ENCODE measurements at regions not wholly inside any gene's neighbourhood (a gene's known extent, or its start where the extent isn't known, plus 50 kb on each side); places are given as distances from the start of the nearest gene placed in this dataset.
"Not testable (repeated sequence)": the region's sequence is repeated elsewhere in the genome, so short reads cannot be mapped to it uniquely, and the experiment has no call there.

DNA sequence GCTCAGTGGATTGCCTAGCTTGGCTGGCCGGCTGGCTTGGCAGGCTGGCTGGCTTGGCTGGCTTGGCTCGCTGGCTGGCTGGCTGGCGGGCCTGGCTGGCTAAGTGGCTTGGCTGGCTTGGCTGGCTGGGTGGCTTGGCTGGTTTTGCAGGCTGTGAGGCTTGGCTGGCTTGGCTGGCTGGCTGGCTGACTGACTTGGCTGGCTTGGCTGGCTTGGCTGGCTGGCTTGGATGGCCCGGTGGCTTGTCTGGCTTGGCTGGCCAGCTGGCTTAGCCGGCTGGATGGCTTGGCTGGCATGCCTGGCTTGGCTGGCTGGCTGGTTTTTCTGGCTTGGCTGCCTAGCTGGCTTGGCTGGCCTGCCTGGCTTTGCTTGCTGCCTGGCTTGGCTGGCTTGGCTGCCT, 2831.4 kb downstream of the RPIA start:
- H3K4me1 ChIP-seq (replicated peaks); H3K27me3 ChIP-seq (replicated peaks); H3K4me3 ChIP-seq; DNase-seq (ENCODE audit: low read depth in 1 of 2, low spot score in 2 of 2); H3K27ac ChIP-seq; H3K36me3 ChIP-seq; H3K9me3 ChIP-seq (replicated peaks): not testable (repeated sequence)

DNA sequence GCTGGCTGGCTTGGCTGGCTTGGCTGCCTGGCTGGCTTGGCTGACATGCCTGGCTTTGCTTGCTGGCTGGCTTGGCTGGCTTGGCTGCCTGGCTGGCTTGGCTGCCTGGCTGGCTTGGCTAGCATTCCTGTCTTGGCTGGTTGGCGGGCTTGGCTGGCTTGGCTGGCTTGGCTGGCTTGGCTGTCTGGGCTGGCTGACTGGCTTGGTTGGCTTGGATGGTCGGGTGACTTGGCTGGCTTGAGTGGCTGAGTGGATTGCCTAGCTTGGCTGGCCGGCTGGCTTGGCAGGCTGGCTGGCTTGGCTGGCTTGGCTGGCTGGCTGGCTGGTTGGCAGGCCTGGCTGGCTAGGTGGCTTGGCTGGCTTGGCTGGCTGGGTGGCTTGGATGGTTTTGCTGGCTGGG, 2832.3 kb downstream of the RPIA start:
- H3K4me3 ChIP-seq; H3K27ac ChIP-seq; H3K27me3 ChIP-seq (replicated peaks); H3K9me3 ChIP-seq (replicated peaks); H3K4me1 ChIP-seq (replicated peaks); DNase-seq (ENCODE audit: low read depth in 1 of 2, low spot score in 2 of 2); H3K36me3 ChIP-seq: not testable (repeated sequence)

DNA sequence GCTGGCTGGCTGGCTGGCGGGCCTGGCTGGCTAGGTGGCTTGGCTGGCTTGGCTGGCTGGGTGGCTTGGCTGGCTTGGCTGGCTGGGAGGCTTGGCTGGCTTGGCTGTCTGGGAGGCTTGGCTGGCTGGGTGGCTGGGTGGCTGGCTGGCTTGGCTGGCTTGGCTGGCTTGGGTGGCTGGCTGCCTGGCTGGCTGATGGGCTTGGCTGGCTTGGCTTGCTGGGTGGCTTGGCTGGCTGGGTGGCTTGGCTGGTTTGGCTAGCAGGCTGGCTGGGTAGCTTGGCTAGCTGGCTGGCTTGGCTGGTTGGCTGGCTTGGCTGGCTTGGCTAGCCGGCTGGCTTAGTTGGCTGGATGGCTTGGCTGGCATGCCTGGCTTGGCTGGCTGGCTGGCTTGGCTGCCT, 2834.1 kb downstream of the RPIA start:
- not testable (repeated sequence) for H3K27ac ChIP-seq; H3K4me1 ChIP-seq (replicated peaks); H3K9me3 ChIP-seq (replicated peaks); H3K4me3 ChIP-seq; H3K27me3 ChIP-seq (replicated peaks); H3K36me3 ChIP-seq; DNase-seq (ENCODE audit: low read depth in 1 of 2, low spot score in 2 of 2)

DNA sequence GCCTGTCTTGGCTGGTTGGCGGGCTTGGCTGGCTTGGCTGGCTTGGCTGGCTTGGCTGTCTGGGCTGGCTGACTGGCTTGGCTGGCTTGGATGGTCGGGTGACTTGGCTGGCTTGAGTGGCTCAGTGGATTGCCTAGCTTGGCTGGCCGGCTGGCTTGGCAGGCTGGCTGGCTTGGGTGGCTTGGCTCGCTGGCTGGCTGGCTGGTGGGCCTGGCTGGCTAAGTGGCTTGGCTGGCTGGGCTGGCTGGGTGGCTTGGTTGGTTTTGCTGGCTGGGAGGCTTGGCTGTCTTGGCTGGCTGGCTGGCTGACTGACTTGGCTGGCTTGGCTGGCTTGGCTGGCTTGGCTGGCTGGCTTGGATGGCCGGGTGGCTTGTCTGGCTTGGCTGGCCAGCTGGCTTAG, 2834.6 kb downstream of the RPIA start:
- not testable (repeated sequence) for H3K4me1 ChIP-seq (replicated peaks); H3K36me3 ChIP-seq; DNase-seq (ENCODE audit: low read depth in 1 of 2, low spot score in 2 of 2); H3K27ac ChIP-seq; H3K9me3 ChIP-seq (replicated peaks); H3K27me3 ChIP-seq (replicated peaks); H3K4me3 ChIP-seq

DNA sequence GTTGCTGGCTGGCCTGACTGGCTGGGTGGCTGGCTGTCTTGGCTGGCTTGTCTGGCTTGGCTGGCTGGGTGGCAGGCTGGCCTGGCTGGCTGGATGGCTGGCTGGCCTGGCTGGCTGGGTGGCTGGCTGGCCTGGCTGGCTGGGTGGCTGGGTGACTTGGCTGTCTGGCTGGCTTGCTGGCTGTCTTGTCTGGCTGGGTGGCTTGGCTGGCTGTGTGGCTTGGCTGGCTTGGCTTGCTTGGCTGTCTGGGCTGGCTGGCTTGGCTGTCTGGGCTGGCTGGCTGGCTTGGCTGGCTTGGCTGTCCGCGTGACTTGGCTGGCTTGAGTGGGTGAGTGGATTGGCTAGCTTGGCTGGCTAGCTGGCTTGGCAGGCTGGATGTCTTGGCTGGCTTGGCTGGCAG, 2835.6 kb downstream of the RPIA start:
- not testable (repeated sequence) for H3K4me3 ChIP-seq; H3K27ac ChIP-seq; H3K4me1 ChIP-seq (replicated peaks); H3K27me3 ChIP-seq (replicated peaks); H3K36me3 ChIP-seq; H3K9me3 ChIP-seq (replicated peaks)
- peak in 1 of 2 experiments; percentile 40 for DNase-seq (ENCODE audit: low read depth in 1 of 2, low spot score in 2 of 2)

DNA sequence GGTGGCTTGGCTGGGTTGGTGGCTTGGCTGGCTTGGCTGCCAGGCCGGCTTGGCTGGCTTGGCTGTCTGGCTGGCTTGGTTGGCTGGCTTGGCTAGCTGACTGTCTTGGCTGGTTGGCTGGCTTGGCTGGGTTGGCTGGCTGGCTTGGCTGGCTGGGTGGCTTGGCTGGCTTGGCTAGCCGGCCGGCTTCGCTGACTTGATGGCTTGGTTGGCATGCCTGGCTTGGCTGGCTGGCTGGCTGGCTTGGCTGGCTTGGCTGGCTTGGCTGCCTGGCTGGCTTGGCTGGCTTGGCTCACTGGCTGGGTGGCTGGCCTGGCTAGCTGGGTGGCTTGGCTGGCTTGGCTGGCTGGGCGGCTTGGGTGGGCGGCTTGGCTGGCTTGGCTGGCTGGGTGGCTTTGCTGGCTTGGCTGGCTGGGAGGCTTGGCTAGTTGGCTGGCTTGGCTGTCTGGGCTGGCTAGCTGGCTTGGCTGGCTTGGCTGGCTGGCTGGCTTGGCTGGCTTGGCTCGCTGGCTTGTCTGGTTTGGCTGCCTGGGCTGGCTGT, 2836.1 kb downstream of the RPIA start:
- H3K4me1 ChIP-seq (replicated peaks); H3K27ac ChIP-seq; H3K27me3 ChIP-seq (replicated peaks); H3K4me3 ChIP-seq; H3K9me3 ChIP-seq (replicated peaks); H3K36me3 ChIP-seq: not testable (repeated sequence)
- DNase-seq (ENCODE audit: low read depth in 1 of 2, low spot score in 2 of 2), result peak in 1 of 2 experiments; percentile 41

DNA sequence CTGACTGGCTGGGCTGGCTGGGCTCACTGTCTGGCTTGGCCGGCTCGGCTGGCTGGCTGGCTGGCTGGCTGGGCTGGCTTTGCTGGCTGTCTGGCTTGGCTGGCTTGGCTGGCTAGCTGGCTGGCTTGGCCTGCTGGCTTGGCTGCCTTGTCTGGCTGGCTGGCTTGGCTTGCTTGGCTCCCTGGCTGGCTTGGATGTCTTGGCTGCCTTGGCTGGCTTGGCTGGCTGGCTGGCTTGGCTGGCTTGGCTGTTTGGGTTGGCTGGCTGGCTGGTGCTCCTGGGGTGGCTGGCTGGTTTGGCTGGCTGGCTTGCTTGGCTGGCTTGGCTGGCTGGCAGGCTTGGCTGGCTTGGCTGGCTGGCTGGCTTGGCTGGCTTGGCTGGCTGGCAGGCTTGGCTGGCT, 2836.9 kb downstream of the RPIA start:
- H3K4me1 ChIP-seq (replicated peaks); H3K9me3 ChIP-seq (replicated peaks); H3K27ac ChIP-seq; H3K27me3 ChIP-seq (replicated peaks); H3K36me3 ChIP-seq; DNase-seq (ENCODE audit: low read depth in 1 of 2, low spot score in 2 of 2); H3K4me3 ChIP-seq: not testable (repeated sequence)

DNA sequence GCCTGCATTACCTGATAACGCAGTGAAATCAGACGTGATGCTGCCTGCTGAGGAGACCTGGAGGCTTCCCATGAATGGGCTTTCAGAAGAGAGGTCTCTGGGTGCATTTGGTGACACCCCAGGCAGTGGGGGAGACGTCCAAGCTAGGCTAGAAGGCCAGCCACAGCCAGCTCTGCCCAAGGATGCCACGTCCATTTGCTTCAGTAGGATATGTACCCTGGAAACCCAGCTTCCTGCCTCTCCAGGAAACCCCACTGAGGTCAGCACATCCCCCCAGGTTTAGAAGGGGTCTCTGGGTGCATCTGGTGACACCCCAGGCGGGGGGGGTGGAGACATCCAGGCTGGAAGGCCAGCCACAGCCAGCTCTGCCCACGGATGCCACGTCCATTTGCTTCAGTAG, 2844.6 kb downstream of the RPIA start:
- not testable (repeated sequence) for H3K27me3 ChIP-seq (replicated peaks); H3K27ac ChIP-seq; DNase-seq (ENCODE audit: low read depth in 1 of 2, low spot score in 2 of 2); H3K4me3 ChIP-seq; H3K4me1 ChIP-seq (replicated peaks); H3K36me3 ChIP-seq; H3K9me3 ChIP-seq (replicated peaks)

DNA sequence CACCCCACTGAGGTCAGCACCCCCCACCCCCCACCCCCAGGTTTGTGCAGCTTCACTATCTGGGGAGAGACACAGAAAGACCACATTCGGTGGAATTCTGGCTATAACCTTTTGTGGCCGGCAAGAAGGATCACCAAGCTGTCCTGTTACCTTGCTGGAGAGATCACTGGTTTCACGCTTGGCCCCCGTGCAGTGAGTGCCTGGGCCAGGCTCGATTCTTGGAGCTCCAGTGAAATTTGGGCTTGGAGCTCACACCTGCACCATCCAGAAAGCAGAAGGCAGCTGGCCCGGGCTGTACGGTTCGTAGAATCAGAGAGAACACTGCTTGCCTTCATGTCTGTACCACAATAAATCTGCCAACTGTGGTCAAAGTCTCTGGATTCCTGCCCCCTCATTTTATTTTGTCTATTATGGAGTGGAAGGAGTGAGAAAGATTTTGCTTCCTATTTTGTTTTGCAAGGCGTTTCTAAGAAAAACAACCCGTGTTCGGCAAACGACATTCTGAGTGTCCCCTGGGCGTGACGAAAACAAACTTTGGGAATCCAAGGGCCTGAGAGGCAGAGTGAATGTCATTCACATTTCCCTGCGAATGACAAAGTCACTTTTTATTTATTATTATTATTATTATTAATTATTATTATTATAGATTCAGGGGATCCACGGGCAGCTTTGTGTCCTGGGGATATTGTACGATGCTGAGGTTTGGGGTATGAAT, 2845.2 kb downstream of the RPIA start:
- not testable (repeated sequence) for H3K27me3 ChIP-seq (replicated peaks)

DNA sequence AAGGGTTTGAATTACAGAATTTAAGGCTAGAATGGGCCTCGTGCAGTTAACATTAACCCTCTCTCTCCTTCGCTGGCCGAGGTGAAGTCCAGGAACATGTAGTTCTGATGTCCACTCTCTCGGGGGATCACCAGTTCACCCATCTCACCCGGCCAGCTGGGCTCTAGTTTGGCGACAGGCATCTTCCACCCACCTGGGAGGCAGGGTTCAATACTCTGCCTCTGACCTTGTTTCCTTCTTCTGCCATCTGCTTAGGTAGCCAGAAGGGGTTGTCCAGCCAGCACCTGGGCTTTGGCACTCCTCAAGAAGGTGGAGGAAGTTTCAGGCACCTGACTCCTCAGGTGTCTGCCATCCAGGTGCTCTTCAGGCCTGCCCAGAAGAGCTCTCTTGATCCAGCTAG, 2857.8 kb downstream of the RPIA start:
- not testable (repeated sequence) for H3K4me1 ChIP-seq (replicated peaks); H3K4me3 ChIP-seq; DNase-seq (ENCODE audit: low read depth in 1 of 2, low spot score in 2 of 2); H3K27ac ChIP-seq; H3K9me3 ChIP-seq (replicated peaks); H3K27me3 ChIP-seq (replicated peaks); H3K36me3 ChIP-seq

More for the DNA sequence above, 2845.2 kb downstream of the RPIA start:
- not testable (repeated sequence) for H3K4me3 ChIP-seq; H3K9me3 ChIP-seq (replicated peaks); H3K4me1 ChIP-seq (replicated peaks); H3K27ac ChIP-seq; H3K36me3 ChIP-seq; DNase-seq (ENCODE audit: low read depth in 1 of 2, low spot score in 2 of 2)

DNA sequence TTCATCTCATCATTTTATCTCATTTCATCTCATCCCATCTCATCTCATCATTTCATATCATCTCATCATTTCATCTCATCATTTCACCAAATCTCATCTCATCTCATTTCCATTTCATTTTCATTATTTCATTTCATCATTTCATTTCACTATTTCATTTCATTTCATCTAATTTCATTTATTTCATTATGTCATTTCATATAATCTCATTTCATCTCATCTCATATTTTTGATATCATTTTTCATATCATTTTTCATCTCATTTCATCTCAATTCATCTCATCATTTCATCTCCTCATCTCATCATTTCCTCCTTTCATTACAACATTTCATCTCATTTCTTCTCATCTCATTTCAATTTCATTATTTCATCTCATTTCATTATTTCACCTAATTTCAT, 2866.8 kb downstream of the RPIA start:
- not testable (repeated sequence) for H3K4me3 ChIP-seq; H3K36me3 ChIP-seq; H3K27ac ChIP-seq; H3K9me3 ChIP-seq (replicated peaks); DNase-seq (ENCODE audit: low read depth in 1 of 2, low spot score in 2 of 2); H3K4me1 ChIP-seq (replicated peaks); H3K27me3 ChIP-seq (replicated peaks)

DNA sequence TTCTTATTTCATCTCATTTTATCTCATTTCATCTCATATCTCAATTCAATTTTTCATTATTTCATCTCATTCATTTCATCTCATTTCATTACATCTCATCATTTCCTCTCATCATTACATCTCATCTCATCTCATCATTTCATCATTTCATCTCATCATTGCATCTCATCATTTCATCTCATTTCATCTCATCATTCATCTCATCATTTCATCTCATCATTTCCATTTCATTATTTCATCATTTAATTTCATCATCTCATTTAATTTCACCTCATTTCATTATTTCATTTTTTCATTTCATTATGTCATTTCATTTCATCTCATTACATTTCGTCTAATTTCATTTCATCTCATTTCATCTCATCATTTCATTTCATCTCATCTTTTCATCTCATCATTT, 2867.8 kb downstream of the RPIA start:
- H3K4me3 ChIP-seq; H3K9me3 ChIP-seq (replicated peaks); H3K4me1 ChIP-seq (replicated peaks); H3K36me3 ChIP-seq; H3K27me3 ChIP-seq (replicated peaks); DNase-seq (ENCODE audit: low read depth in 1 of 2, low spot score in 2 of 2); H3K27ac ChIP-seq: not testable (repeated sequence)

DNA sequence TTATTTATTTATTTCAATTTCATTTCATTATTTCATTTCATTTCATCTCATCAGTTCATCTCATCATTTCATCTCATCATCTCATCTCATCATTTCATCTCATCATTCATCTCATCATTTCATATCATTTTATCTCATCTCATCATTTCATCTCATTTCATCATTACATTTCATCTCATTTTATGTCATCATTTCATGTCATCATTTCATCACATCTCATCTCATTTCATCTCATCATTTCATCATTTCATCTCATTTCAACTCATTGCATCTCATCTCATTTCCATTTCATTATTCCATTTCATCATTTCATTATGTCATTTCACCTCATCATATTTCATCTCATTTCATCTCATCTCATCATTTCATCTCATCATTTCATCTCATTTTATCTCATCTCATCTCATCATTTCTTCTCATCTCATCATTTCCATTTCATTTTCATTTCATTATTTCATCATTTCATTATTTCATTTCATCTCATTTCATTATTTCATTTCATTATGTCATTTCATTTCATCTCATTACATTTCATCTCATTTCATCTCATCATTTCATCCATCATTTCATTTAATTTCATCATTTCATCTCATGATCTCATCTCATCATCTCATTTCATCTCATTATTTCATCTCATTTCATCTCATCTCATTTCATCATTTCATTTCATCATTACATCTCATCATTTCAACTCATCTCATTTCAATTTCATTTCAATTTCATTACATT, 2868.6 kb downstream of the RPIA start:
- not testable (repeated sequence) for DNase-seq (ENCODE audit: low read depth in 1 of 2, low spot score in 2 of 2); H3K9me3 ChIP-seq (replicated peaks); H3K4me1 ChIP-seq (replicated peaks); H3K4me3 ChIP-seq; H3K27ac ChIP-seq; H3K36me3 ChIP-seq; H3K27me3 ChIP-seq (replicated peaks)

DNA sequence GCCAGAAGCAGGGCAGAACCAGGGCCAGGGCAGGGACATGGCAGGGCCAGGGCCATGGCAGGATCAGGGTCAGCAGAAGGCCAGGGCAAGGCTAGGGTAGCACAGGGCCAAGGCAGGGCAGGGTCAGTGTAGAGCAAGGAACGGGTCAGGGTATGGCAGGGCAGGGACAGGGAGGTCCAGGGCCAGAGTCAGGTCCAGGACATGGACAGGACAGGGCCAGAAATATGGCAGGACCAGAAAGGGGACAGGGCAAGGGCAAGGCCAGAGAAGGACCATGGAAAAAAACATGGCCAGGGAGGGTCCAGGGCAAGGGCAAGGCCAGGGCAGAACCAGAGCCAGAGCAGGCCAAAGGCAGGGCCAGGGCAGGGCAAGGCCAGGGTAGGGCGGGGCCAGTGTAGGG, 2870.7 kb downstream of the RPIA start:
- H3K9me3 ChIP-seq (replicated peaks); H3K4me3 ChIP-seq; H3K4me1 ChIP-seq (replicated peaks); H3K27ac ChIP-seq; H3K36me3 ChIP-seq; H3K27me3 ChIP-seq (replicated peaks); DNase-seq (ENCODE audit: low read depth in 1 of 2, low spot score in 2 of 2): not testable (repeated sequence)

DNA sequence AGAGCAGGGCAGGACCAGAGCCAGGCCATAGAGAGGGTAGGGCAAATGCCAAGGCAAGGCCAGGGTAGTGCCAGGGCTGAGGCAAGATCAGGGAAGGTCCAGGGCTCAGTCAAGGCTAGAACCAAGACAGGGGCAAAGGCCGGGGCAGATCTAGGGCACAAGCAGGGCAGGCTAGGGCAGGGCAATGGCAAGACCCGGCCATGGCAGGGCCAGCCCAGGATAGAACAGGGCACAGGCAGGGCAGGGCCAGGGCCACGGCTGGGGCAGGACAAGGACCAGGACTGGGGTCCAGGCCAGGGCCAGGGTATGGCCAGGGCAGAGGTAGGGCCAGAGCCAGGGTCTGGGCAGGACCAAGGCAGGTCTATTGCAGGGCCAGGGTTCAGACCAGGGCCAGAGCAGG, 2873.2 kb downstream of the RPIA start:
- not testable (repeated sequence) for H3K4me3 ChIP-seq; DNase-seq (ENCODE audit: low read depth in 1 of 2, low spot score in 2 of 2); H3K27ac ChIP-seq

More for the DNA sequence above, 2873.2 kb downstream of the RPIA start:
- H3K36me3 ChIP-seq; H3K9me3 ChIP-seq (replicated peaks); H3K27me3 ChIP-seq (replicated peaks); H3K4me1 ChIP-seq (replicated peaks): not testable (repeated sequence)

All from SJSA1 (cell line).